ENCODE measurements at regions not wholly inside any gene's neighbourhood (a gene's known extent, or its start where the extent isn't known, plus 50 kb on each side); places are given as distances from the start of the nearest gene placed in this dataset.
A peak's percentile ranks its signal among the peaks of the same experiment; 100 is the strongest.

DNA sequence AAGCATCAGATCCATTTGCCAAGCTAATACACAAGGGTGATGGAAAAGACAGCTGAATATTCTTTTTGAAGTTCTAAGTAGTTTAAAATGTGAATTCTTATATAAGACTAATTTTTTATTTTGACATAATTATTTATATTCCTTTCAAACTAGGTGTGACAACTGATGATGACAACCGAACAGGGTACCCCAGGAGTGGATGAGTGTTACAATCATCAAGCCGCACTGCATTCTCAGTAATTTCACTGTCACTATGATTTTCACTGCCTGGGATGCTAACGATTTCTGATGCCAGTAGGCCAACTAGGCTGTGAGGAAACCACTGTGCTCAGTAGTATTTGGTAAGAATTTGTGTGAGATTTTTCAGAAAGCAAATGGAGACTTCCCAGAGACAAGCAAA is 317.5 kb downstream of the ARAP2 start:
- Histone ChIP-seq H3K4me1 (no peaks in the 10 kb centered on the region), H3K27me3 (replicated peaks; ENCODE audit: control insufficient read depth, insufficient read depth, low read length) (no peaks in the 10 kb centered on the region), H3K36me3 (ENCODE audit: control insufficient read depth, insufficient read depth, low read length) (no peaks in the 10 kb centered on the region), H3K4me3 (ENCODE audit: low read depth, low read length) (no peak overlapping the region), H3K9me3 (no peaks in the 10 kb centered on the region)
- ChIA-PET POLR2A (no interaction called here), CTCF (no interaction called here)
- BruUV-seq (replicated peaks), result no TSS peak
- intact Hi-C loops (cut with micrococcal nuclease; ENCODE audit: unreplicated experiment), result no loop called here
- peaks cover 9% of the 10 kb centered on the region for H3K27me3 Mint-ChIP-seq (ENCODE audit: insufficient read depth, unreplicated experiment)
- no peak overlapping the region for H3K27ac Mint-ChIP-seq (ENCODE audit: unreplicated experiment)
- H3K9me3 Mint-ChIP-seq (ENCODE audit: unreplicated experiment), result no peaks in the 10 kb centered on the region
- TF ChIP-seq, protein P1, sequence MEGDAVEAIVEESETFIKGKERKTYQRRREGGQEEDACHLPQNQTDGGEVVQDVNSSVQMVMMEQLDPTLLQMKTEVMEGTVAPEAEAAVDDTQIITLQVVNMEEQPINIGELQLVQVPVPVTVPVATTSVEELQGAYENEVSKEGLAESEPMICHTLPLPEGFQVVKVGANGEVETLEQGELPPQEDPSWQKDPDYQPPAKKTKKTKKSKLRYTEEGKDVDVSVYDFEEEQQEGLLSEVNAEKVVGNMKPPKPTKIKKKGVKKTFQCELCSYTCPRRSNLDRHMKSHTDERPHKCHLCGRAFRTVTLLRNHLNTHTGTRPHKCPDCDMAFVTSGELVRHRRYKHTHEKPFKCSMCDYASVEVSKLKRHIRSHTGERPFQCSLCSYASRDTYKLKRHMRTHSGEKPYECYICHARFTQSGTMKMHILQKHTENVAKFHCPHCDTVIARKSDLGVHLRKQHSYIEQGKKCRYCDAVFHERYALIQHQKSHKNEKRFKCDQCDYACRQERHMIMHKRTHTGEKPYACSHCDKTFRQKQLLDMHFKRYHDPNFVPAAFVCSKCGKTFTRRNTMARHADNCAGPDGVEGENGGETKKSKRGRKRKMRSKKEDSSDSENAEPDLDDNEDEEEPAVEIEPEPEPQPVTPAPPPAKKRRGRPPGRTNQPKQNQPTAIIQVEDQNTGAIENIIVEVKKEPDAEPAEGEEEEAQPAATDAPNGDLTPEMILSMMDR (IDR thresholded peaks at IDR 0.05; ENCODE audit: insufficient read depth in 1 of 2, low read depth in 1 of 2, low read length in 1 of 2, severe bottlenecking in 1 of 2, unreplicated experiment in 1 of 2), result no peak
- no peak for DNase-seq
- no peak overlapping the region for H3K4me3 Mint-ChIP-seq (ENCODE audit: unreplicated experiment)
- H3K36me3 Mint-ChIP-seq (ENCODE audit: insufficient read depth, unreplicated experiment), result no peaks in the 10 kb centered on the region
- no peaks in the 10 kb centered on the region for H3K4me1 Mint-ChIP-seq (ENCODE audit: low read depth, unreplicated experiment)

DNA sequence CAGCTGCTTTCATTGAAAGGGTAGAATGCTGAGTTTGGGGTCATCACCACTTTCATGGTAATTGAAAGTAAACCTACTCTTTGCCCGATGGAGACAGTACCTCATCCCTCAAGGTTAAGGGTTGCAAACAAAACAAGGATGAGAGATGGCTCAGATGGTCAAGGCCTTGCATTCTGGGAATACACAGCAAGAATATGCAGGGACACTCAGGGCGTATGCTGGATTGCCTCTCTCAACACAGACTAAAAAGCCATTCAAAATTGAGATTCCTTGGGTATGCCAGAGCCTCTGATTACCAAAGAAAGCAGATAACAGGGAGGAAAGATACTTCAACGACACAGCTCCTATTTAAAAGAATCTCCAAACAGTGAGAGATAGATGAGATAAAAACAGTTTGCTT is 310.4 kb downstream of the ARAP2 start:
- Mint-ChIP-seq H3K27ac (ENCODE audit: unreplicated experiment) (no peak overlapping the region), H3K9me3 (ENCODE audit: unreplicated experiment) (no peaks in the 10 kb centered on the region), H3K4me1 (ENCODE audit: low read depth, unreplicated experiment) (no peaks in the 10 kb centered on the region), H3K36me3 (ENCODE audit: insufficient read depth, unreplicated experiment) (no peaks in the 10 kb centered on the region), H3K27me3 (ENCODE audit: insufficient read depth, unreplicated experiment) (peaks cover 15% of the 10 kb centered on the region), H3K4me3 (ENCODE audit: unreplicated experiment) (no peak overlapping the region)
- Histone ChIP-seq H3K9me3 (no peaks in the 10 kb centered on the region), H3K4me3 (ENCODE audit: low read depth, low read length) (no peak overlapping the region), H3K27me3 (replicated peaks; ENCODE audit: control insufficient read depth, insufficient read depth, low read length) (no peaks in the 10 kb centered on the region), H3K36me3 (ENCODE audit: control insufficient read depth, insufficient read depth, low read length) (no peaks in the 10 kb centered on the region), H3K4me1 (no peaks in the 10 kb centered on the region)
- TF ChIP-seq, protein P1 (IDR thresholded peaks at IDR 0.05; ENCODE audit: insufficient read depth in 1 of 2, low read depth in 1 of 2, low read length in 1 of 2, severe bottlenecking in 1 of 2, unreplicated experiment in 1 of 2), result no peak
- BruUV-seq (replicated peaks), result no TSS peak
- ChIA-PET CTCF (no interaction called here), POLR2A (no interaction called here)
- no peak for DNase-seq
- intact Hi-C loops (cut with micrococcal nuclease; ENCODE audit: unreplicated experiment), result loop anchor here (1.0 kb wide), 1 partner anchor 209 kb away; no protein-coding TSS in a partner anchor

DNA sequence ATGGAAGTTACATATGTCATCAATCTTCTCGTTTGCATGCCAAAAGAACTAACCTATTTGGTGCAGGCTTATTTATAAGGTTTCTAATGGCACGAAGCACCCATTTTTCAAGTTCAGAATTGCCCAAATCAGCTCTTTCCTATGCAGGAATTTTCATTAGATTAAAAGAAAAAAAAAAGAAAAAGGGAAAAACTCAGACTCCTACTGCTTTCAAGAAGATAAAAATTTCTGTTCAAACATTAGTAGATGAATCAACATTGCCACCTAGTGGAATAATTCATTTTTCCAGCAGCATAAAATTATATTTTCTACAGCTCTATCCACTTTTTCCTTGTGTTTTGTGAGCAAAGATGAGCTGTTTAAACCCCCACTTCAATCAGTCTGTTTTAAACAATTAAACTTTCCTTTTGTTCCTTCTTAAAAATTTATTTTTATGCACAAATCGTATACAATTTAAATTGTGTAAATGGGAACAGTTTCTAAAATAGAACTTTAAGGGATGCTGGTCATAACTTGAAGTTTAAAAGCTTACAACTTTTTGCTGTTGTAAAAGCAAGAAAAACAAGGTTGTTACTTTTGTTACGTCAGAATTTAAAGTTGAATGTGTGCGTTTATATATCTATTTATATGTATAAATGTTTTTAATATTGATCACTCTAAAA is 309.9 kb downstream of the ARAP2 start:
- Mint-ChIP-seq H3K4me3 (ENCODE audit: unreplicated experiment) (no peak overlapping the region), H3K36me3 (ENCODE audit: insufficient read depth, unreplicated experiment) (no peaks in the 10 kb centered on the region), H3K27me3 (ENCODE audit: insufficient read depth, unreplicated experiment) (peaks cover 15% of the 10 kb centered on the region), H3K4me1 (ENCODE audit: low read depth, unreplicated experiment) (no peaks in the 10 kb centered on the region), H3K9me3 (ENCODE audit: unreplicated experiment) (no peaks in the 10 kb centered on the region), H3K27ac (ENCODE audit: unreplicated experiment) (no peak overlapping the region)
- no peak overlapping the region for H3K4me3 ChIP-seq (ENCODE audit: low read depth, low read length)
- TF ChIP-seq, protein P1 (IDR thresholded peaks at IDR 0.05; ENCODE audit: insufficient read depth in 1 of 2, low read depth in 1 of 2, low read length in 1 of 2, severe bottlenecking in 1 of 2, unreplicated experiment in 1 of 2), result peak; percentile 41 to 56
- ChIA-PET CTCF (no interaction called here), POLR2A (no interaction called here)
- no TSS peak for BruUV-seq (replicated peaks)
- H3K9me3 ChIP-seq, result no peaks in the 10 kb centered on the region
- no peaks in the 10 kb centered on the region for H3K36me3 ChIP-seq (ENCODE audit: control insufficient read depth, insufficient read depth, low read length)
- peak in 1 of 2 experiments; percentile 19 for DNase-seq
- no peaks in the 10 kb centered on the region for H3K4me1 ChIP-seq
- intact Hi-C loops (cut with micrococcal nuclease; ENCODE audit: unreplicated experiment), result loop anchor here (1.0 kb wide), 1 partner anchor 209 kb away; no protein-coding TSS in a partner anchor
- no peaks in the 10 kb centered on the region for H3K27me3 ChIP-seq (replicated peaks; ENCODE audit: control insufficient read depth, insufficient read depth, low read length)

All from Caco-2 (cell line).